ENCODE measurements at regions not wholly inside any gene's neighbourhood (a gene's known extent, or its start where the extent isn't known, plus 50 kb on each side); places are given as distances from the start of the nearest gene placed in this dataset.
"Not testable (repeated sequence)": the region's sequence is repeated elsewhere in the genome, so short reads cannot be mapped to it uniquely, and the experiment has no call there.

- TF ChIP-seq CTCF (IDR thresholded peaks at IDR 0.05; ENCODE audit: borderline replicate concordance, insufficient read depth, low read depth, low read length): no peak
- H3K4me3 ChIP-seq (ENCODE audit: low read depth, low read length): no peak overlapping the region
Measured at GRCh38 chr3:69490971-69491370, 105.1 kb upstream of the FRMD4B start.

GRCh38 chr3:69490235-69490634, 104.3 kb upstream of the FRMD4B start:
- no peak for TF ChIP-seq CTCF (IDR thresholded peaks at IDR 0.05; ENCODE audit: borderline replicate concordance, insufficient read depth, low read depth, low read length)
- H3K4me3 ChIP-seq (ENCODE audit: low read depth, low read length): no peak overlapping the region

- no peak overlapping the region for H3K4me3 ChIP-seq (ENCODE audit: low read depth, low read length)
Measured at GRCh38 chr3:69488026-69488425, 102.1 kb upstream of the FRMD4B start.

GRCh38 chr3:69485489-69485888, 99.6 kb upstream of the FRMD4B start:
- TF ChIP-seq CTCF (IDR thresholded peaks at IDR 0.05; ENCODE audit: borderline replicate concordance, insufficient read depth, low read depth, low read length): no peak
- H3K4me3 ChIP-seq (ENCODE audit: low read depth, low read length): no peak overlapping the region

More at GRCh38 chr3:69488026-69488425, 102.1 kb upstream of the FRMD4B start:
- TF ChIP-seq CTCF (IDR thresholded peaks at IDR 0.05; ENCODE audit: borderline replicate concordance, insufficient read depth, low read depth, low read length): no peak

GRCh38 chr3:69484507-69485393, 98.9 kb upstream of the FRMD4B start:
- H3K4me3 ChIP-seq (ENCODE audit: low read depth, low read length): no peak overlapping the region

GRCh38 chr3:69483449-69483848, 97.6 kb upstream of the FRMD4B start:
- no peak for TF ChIP-seq CTCF (IDR thresholded peaks at IDR 0.05; ENCODE audit: borderline replicate concordance, insufficient read depth, low read depth, low read length)
- no peak overlapping the region for H3K4me3 ChIP-seq (ENCODE audit: low read depth, low read length)

More at GRCh38 chr3:69484507-69485393, 98.9 kb upstream of the FRMD4B start:
- no peak for TF ChIP-seq CTCF (IDR thresholded peaks at IDR 0.05; ENCODE audit: borderline replicate concordance, insufficient read depth, low read depth, low read length)

GRCh38 chr3:69480986-69481385, 95.1 kb upstream of the FRMD4B start:
- H3K4me3 ChIP-seq (ENCODE audit: low read depth, low read length): not testable (repeated sequence)

Measured in GM12875 (cell line).